ENCODE measurements at regions not wholly inside any gene's neighbourhood (a gene's known extent, or its start where the extent isn't known, plus 50 kb on each side); places are given as distances from the start of the nearest gene placed in this dataset.
"Not testable (repeated sequence)": the region's sequence is repeated elsewhere in the genome, so short reads cannot be mapped to it uniquely, and the experiment has no call there.

- not testable (repeated sequence) for TF ChIP-seq CTCF, POLR2A (IDR thresholded peaks at IDR 0.05)
Measured at GRCh38 chr1:117767756-117768155, 161.7 kb downstream of the GDAP2 start.

Data from right lobe of liver (tissue), 4 donors.